Cardiac fibroblast (primary cell): ENCODE measurements at regions not wholly inside any gene's neighbourhood (a gene's known extent, or its start where the extent isn't known, plus 50 kb on each side); places are given as distances from the start of the nearest gene placed in this dataset.

Source experiments
- DNase-seq, 2 donors: peaks; one replicate each; pipeline versions ENCODE4 v3.0.0 to v3.0.0-alpha.2; 2010; ENCODE audit warnings: low read depth in 2 of 2
- H3K4me3 ChIP-seq, 2 donors: replicated peaks in 1 of 2; 1 replicate in 1 of 2; 2 replicates in 1 of 2; pipeline ENCODE4 v1.5.1; 2011; ENCODE audit warnings: low read depth in 2 of 2, low read length in 2 of 2, mild to moderate bottlenecking in 2 of 2, moderate library complexity in 1 of 2
- CTCF ChIP-seq: IDR thresholded peaks from one replicate; pipeline ENCODE4 v1.5.1; 2011; ENCODE audit warnings: low read depth, mild to moderate bottlenecking, low read length, inconsistent platforms

GRCh38 chr1:14506471-14507255 lies 91.8 kb upstream of the KAZN start:
- TF ChIP-seq CTCF = no peak
- H3K4me3 ChIP-seq = no peak overlapping the region
- no peak for DNase-seq

- no peak overlapping the region for H3K4me3 ChIP-seq
- no peak for DNase-seq
- no peak for TF ChIP-seq CTCF
Measured at GRCh38 chr1:14507262-14507661, 91.2 kb upstream of the KAZN start.

GRCh38 chr1:14508613-14509012 lies 89.9 kb upstream of the KAZN start:
- DNase-seq = no peak
- no peak for TF ChIP-seq CTCF
- H3K4me3 ChIP-seq = no peak overlapping the region

GRCh38 chr1:14511166-14511680 lies 87.3 kb upstream of the KAZN start:
- H3K4me3 ChIP-seq = no peak overlapping the region
- DNase-seq = no peak
- no peak for TF ChIP-seq CTCF

GRCh38 chr1:14511796-14512585 lies 86.5 kb upstream of the KAZN start:
- no peak for DNase-seq
- TF ChIP-seq CTCF = no peak
- no peak overlapping the region for H3K4me3 ChIP-seq

GRCh38 chr1:14513111-14513510 lies 85.4 kb upstream of the KAZN start:
- DNase-seq = no peak
- no peak for TF ChIP-seq CTCF
- no peak overlapping the region for H3K4me3 ChIP-seq
